Right lobe of liver (tissue), 6 donors: ENCODE measurements at regions not wholly inside any gene's neighbourhood (a gene's known extent, or its start where the extent isn't known, plus 50 kb on each side); places are given as distances from the start of the nearest gene placed in this dataset.

ENCODE experiments used
- ATAC-seq, 4 donors: fragments of 200-7000 bp; cut with Tn5 transposase; one replicate each; pipeline ENCODE4 v1.9.1; 2020; ENCODE audit warnings: mild to moderate bottlenecking in 4 of 4, moderate library complexity in 4 of 4
- DNase-seq, 3 donors: peaks; one replicate each; pipeline ENCODE4 v3.0.0-alpha.2; 2020
- H3K27ac ChIP-seq, 3 donors: fragments of 200-600 bp; one replicate each; pipeline ENCODE4 v1.8.0; 2022
- H3K27me3 ChIP-seq, 2 donors: fragments of 200-600 bp; one replicate each; pipeline ENCODE4 v1.8.0; 2022
- H3K36me3 ChIP-seq, 4 donors: fragments of 200-600 bp; sonication (generic) in 1 of 4; one replicate each; pipeline versions ENCODE4 v1.5.1 to v1.8.0; 2017 to 2022; ENCODE audit warnings: control low read depth in 1 of 4
- H3K4me1 ChIP-seq, 4 donors: fragments of 200-600 bp; sonication (generic) in 1 of 4; one replicate each; pipeline versions ENCODE4 v1.5.1 to v1.8.0; 2017 to 2022; ENCODE audit warnings: control low read depth in 1 of 4
- H3K4me3 ChIP-seq, 3 donors: fragments of 200-600 bp; one replicate each; pipeline ENCODE4 v1.8.0; 2022
- H3K9me3 ChIP-seq, 4 donors: fragments of 200-600 bp; sonication (generic) in 1 of 4; one replicate each; pipeline versions ENCODE4 v1.5.1 to v1.8.0; 2017 to 2022; ENCODE audit warnings: control low read depth in 1 of 4
- CTCF ChIP-seq, 4 donors: fragments of 200-600 bp in 3 of 4; fragments of 450-650 bp in 1 of 4; IDR thresholded peaks; one replicate each; pipeline versions ENCODE4 v1.5.1 to v1.8.0; 2016 to 2022; ENCODE audit warnings: antibody characterized with exemption in 4 of 4, mild to moderate bottlenecking in 2 of 4
- POLR2A ChIP-seq: fragments of 450-650 bp; IDR thresholded peaks from one replicate; pipeline ENCODE4 v1.6.1; 2017; ENCODE audit warnings: antibody characterized with exemption, mild to moderate bottlenecking
- WGBS: methylation state at CpG from one replicate; pipeline ENCODE4 v1.1.6; 2018; ENCODE audit warnings: low coverage, low lambda C conversion rate; ENCODE audit not compliant: insufficient coverage; ENCODE audit errors: missing lambda C conversion rate; 5-methylcytosine and 5-hydroxymethylcytosine counted together
- intact Hi-C, 2 donors: fragments of 100-400 bp; cut with DNase I; formaldehyde crosslinking; loops; one replicate each; pipeline versions ENCODE4 v1.11.2 to v1.14.1; 2022
- donor health status: DM: no; HTN: yes; CAD: no.
- donor health status: DM: no; HTN: no; CAD: no.
- donor health status: DM: no; HTN: no; CAD: no.
- donor health status: DM: no; HTN: yes; CAD: no.
- donor health status: DM: no; HTN: yes; CAD: no.

- intact Hi-C loops = no loop called here
- DNase-seq (no peak), ATAC-seq (peak in 3 of 4 donors; percentile 21 to 45 (median 30))
- Histone ChIP-seq H3K27ac (no peak overlapping the region), H3K36me3 (no peaks in the 10 kb centered on the region), H3K4me3 (no peak overlapping the region), H3K27me3 (no peaks in the 10 kb centered on the region), H3K9me3 (no peaks in the 10 kb centered on the region), H3K4me1 (no peaks in the 10 kb centered on the region)
- WGBS = 49% methylated on average over 3 of the region's 3 CpGs
- TF ChIP-seq CTCF (IDR thresholded peaks at IDR 0.05) = no peak
- no peak for TF ChIP-seq POLR2A
These were observed 771.8 kb upstream of the SLITRK1 start for GRCh38 chr13:84653915-84654534.

- Histone ChIP-seq H3K9me3 (no peaks in the 10 kb centered on the region), H3K27ac (no peak overlapping the region), H3K27me3 (no peaks in the 10 kb centered on the region), H3K4me1 (no peaks in the 10 kb centered on the region), H3K36me3 (no peaks in the 10 kb centered on the region), H3K4me3 (no peak overlapping the region)
- no peak for DNase-seq
- ATAC-seq = no peak
- WGBS = 65% methylated on average over 3 of the region's 3 CpGs
- no peak for TF ChIP-seq POLR2A
- TF ChIP-seq CTCF (IDR thresholded peaks at IDR 0.05) = no peak
- intact Hi-C loops = no loop called here
These were observed 769.4 kb upstream of the SLITRK1 start for GRCh38 chr13:84651705-84652104.

- 52% methylated on average over 5 of the region's 5 CpGs for WGBS
- DNase-seq (no peak), ATAC-seq (no peak)
- Histone ChIP-seq H3K27me3 (no peaks in the 10 kb centered on the region), H3K27ac (no peak overlapping the region), H3K4me1 (no peaks in the 10 kb centered on the region), H3K4me3 (no peak overlapping the region), H3K36me3 (no peaks in the 10 kb centered on the region), H3K9me3 (no peaks in the 10 kb centered on the region)
- intact Hi-C loops = no loop called here
- TF ChIP-seq POLR2A (no peak), CTCF (IDR thresholded peaks at IDR 0.05) (no peak)
These were observed 769.0 kb upstream of the SLITRK1 start for GRCh38 chr13:84651288-84651687.

GRCh38 chr13:84649853-84650252 is 767.6 kb upstream of the SLITRK1 start:
- ATAC-seq (no peak), DNase-seq (no peak)
- Histone ChIP-seq H3K9me3 (no peaks in the 10 kb centered on the region), H3K4me1 (no peaks in the 10 kb centered on the region), H3K27me3 (no peaks in the 10 kb centered on the region), H3K27ac (no peak overlapping the region), H3K36me3 (no peaks in the 10 kb centered on the region), H3K4me3 (no peak overlapping the region)
- 48% methylated on average over 4 of the region's 4 CpGs for WGBS
- intact Hi-C loops = no loop called here
- TF ChIP-seq CTCF (IDR thresholded peaks at IDR 0.05) (no peak), POLR2A (no peak)
